ENCODE measurements at regions not wholly inside any gene's neighbourhood (a gene's known extent, or its start where the extent isn't known, plus 50 kb on each side); places are given as distances from the start of the nearest gene placed in this dataset.

DNA sequence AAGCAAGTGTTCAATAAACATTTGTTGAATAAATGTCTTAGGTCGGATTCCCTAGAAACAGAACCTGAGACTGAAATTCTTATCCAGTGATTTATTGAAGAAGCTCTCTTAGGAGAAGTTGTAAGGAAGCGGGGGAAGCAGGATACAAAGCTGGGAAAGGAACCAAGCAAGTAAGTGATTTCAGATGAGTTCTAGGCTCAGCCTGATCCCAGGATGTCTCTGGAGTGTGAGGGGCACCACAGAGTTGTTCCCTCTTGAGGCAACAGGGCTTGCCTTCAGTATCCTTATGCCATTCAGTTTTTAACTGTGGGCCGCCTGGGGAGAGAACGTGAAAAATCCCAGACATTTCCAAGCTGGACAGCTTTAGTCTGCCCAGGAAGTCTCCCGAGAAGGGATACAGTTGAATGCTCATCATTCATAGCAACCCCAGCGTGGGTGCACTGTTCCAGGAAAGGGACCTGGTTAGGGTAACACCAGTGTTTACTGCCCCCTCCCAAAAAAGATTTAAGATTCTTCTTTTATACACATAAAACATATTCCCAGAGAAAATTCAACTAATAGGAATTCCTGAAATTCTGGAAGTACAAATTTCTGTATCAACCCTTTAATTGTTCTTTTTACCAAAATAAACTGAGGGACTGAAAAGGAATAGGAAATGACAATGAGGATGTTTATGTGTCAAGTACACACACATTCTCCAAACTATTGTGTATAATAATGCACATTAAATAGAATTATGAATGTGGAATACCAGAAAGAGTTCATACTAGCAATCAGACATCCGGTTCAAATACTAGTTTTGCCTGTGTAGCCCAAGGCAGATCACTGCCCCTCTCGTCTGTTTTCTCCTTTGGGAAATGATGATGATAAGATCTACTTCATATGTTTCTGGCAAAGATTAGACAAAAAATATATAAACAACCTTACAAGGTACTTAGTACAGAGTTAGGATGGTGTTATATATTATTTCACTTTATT, 592.1 kb upstream of the CDH2 start:
- no peaks in the 10 kb centered on the region for H4K20me1 ChIP-seq
- no peak overlapping the region for H3K9ac ChIP-seq
- no peak for TF ChIP-seq Cebpa-rat (IDR thresholded peaks at IDR 0.05)
- no peaks in the 10 kb centered on the region for H3K9me3 ChIP-seq
- no peaks in the 10 kb centered on the region for H3K4me1 ChIP-seq
- no peak overlapping the region for H3K4me3 ChIP-seq
- no peak overlapping the region for H3K4me2 ChIP-seq
- H3K36me3 ChIP-seq: no peaks in the 10 kb centered on the region
- no peak overlapping the region for H3K27ac ChIP-seq
- no peaks in the 10 kb centered on the region for H3K27me3 ChIP-seq

DNA sequence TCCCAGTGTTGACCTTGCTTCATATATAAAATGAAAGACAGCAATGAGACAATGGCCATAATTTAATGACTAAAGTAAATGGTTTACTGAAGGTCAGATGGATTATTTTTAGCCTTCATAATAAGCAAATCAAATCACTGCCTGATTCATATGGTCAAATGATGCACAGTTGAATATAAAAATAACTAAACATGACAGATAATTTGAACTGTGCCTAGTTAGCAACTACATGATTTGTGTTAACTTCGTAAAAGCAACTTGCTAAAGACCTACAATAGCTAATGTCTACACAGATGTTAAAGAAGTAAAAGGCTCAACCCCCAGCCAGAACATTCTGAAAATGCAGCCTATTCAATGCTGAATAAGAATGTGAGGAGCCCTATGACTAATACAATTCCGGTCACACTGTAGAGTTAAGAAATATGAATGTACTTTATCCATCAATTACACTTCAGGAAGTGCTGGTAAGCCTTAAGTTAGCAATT, 590.8 kb upstream of the CDH2 start:
- no peaks in the 10 kb centered on the region for H4K20me1 ChIP-seq
- H3K36me3 ChIP-seq: no peaks in the 10 kb centered on the region
- no peaks in the 10 kb centered on the region for H3K27me3 ChIP-seq
- no peaks in the 10 kb centered on the region for H3K4me1 ChIP-seq
- TF ChIP-seq Cebpa-rat (IDR thresholded peaks at IDR 0.05): no peak
- no peak overlapping the region for H3K4me2 ChIP-seq
- no peaks in the 10 kb centered on the region for H3K9me3 ChIP-seq
- no peak overlapping the region for H3K9ac ChIP-seq
- no peak overlapping the region for H3K4me3 ChIP-seq
- H3K27ac ChIP-seq: no peak overlapping the region

DNA sequence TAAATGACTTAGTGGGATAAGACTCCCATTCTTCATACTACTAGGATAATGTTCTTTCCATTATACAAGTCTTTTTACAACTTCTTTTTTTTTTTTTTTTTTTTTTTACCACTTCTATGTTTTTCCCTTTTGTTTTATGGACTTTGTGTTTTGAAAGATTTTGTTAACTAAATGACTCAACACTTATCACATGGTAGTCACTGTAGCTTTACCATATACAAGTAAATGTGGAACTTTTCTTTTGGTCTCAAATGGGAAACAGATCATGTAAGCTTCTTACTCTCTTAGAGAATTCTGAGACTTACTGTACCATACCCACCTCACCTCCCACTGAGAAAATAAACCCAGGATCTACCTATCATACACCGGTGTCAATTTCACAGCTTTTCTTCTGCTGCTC, 590.3 kb upstream of the CDH2 start:
- Histone ChIP-seq H3K4me2 (no peak overlapping the region), H3K9me3 (no peaks in the 10 kb centered on the region), H3K4me1 (no peaks in the 10 kb centered on the region)

DNA sequence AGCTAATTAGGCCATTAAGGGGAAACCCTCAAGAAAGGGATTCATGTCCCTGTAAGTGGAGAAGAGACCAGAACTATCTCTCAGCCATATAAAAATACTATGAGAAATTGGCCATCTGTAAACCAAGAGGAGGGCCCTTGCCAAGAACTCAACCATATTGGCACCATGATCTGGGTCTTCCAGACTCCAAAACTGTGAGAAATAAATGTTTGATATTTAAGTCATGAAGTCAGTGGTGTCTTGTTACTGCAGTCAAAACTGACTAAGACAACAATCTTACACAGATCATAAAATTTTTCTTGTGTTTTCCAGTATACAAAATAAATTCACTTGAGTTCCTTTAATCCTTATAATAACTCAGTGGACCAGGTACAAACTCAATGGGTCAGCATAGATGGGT, 589.8 kb upstream of the CDH2 start:
- Histone ChIP-seq H3K36me3 (no peaks in the 10 kb centered on the region), H3K27me3 (no peaks in the 10 kb centered on the region), H3K4me2 (no peak overlapping the region), H3K27ac (no peak overlapping the region), H3K4me3 (no peak overlapping the region), H3K9ac (no peak overlapping the region), H4K20me1 (no peaks in the 10 kb centered on the region), H3K9me3 (no peaks in the 10 kb centered on the region), H3K4me1 (no peaks in the 10 kb centered on the region)
- TF ChIP-seq Cebpa-rat (IDR thresholded peaks at IDR 0.05): no peak

More for the DNA sequence above, 590.3 kb upstream of the CDH2 start:
- no peaks in the 10 kb centered on the region for H4K20me1 ChIP-seq
- H3K27ac ChIP-seq: no peak overlapping the region
- no peaks in the 10 kb centered on the region for H3K27me3 ChIP-seq
- H3K4me3 ChIP-seq: no peak overlapping the region
- H3K9ac ChIP-seq: no peak overlapping the region
- TF ChIP-seq Cebpa-rat (IDR thresholded peaks at IDR 0.05): no peak
- no peaks in the 10 kb centered on the region for H3K36me3 ChIP-seq

DNA sequence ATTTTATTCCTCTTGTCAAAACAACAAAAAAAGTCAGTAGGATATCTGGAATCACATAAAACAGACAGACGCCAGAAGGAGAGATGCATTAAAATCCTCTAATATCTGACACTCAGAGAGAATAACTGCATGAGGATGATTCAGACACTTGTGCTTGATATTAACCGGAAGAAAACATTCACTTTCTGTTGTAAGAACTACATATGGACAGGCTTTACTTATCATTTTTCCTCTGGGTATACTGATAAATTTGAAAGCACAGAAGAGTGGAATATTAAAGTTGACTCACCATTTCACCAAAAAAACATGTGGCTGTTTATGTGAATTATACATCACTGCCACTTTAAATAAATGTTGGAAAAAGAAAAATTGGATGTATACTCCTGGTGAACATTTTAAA, 589.1 kb upstream of the CDH2 start:
- H3K4me2 ChIP-seq: no peak overlapping the region
- no peaks in the 10 kb centered on the region for H3K9me3 ChIP-seq
- H4K20me1 ChIP-seq: no peaks in the 10 kb centered on the region
- H3K27ac ChIP-seq: no peak overlapping the region
- H3K36me3 ChIP-seq: no peaks in the 10 kb centered on the region
- H3K4me3 ChIP-seq: no peak overlapping the region
- H3K27me3 ChIP-seq: no peaks in the 10 kb centered on the region
- H3K9ac ChIP-seq: no peak overlapping the region
- no peak for TF ChIP-seq Cebpa-rat (IDR thresholded peaks at IDR 0.05)
- H3K4me1 ChIP-seq: no peaks in the 10 kb centered on the region

DNA sequence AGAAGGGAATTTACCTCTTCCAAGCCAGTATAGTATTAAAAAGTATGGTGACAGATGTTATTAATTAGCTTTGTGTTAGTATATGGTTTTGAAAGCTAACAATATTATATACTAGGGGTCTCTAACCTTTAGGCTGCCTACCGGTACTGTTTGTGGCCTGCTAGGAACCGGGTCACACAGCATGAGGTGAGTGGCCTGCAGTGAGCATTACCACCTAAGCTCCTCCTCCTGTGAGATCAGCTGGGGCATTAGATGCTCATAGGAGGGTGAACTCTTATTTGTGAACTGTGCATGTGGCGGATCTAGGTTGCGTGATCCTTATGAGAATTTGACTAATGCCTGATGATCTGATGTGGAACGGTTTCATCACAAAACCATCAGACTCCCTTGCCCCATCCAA, 583.4 kb upstream of the CDH2 start:
- no peak for TF ChIP-seq Cebpa-rat (IDR thresholded peaks at IDR 0.05)
- Histone ChIP-seq H3K4me1 (no peaks in the 10 kb centered on the region), H3K27me3 (no peaks in the 10 kb centered on the region), H3K9ac (no peak overlapping the region), H3K9me3 (no peaks in the 10 kb centered on the region), H3K4me2 (no peak overlapping the region), H3K4me3 (no peak overlapping the region), H4K20me1 (no peaks in the 10 kb centered on the region), H3K27ac (no peak overlapping the region), H3K36me3 (no peaks in the 10 kb centered on the region)

DNA sequence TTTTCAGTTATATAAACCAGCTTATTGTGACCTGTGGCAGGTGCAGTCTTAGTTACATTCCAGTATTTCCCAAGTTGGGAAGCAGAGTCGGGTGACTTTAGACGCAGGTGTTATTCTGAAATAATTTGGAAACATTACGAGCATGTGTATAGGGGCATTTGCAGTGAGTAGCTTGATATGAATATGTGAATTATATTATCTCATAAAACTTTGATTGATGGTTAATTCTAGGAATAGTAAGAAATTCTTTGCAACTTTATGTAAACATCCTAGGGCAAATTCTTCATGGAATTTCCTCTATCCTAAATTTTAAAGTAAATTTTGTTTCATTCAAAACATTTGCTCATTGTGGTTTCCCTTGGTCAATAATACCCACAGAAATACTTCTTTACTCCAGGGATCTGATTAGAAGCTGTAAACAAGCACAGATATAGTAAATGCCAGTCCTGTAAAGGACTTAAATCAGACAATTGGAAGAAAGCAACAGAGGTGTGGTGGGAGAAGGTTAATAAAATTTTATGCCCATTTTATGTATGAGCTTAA, 580.6 kb upstream of the CDH2 start:
- H3K9ac ChIP-seq: no peak overlapping the region
- H3K4me2 ChIP-seq: no peak overlapping the region
- no peaks in the 10 kb centered on the region for H4K20me1 ChIP-seq
- no peaks in the 10 kb centered on the region for H3K9me3 ChIP-seq
- H3K4me1 ChIP-seq: no peaks in the 10 kb centered on the region
- H3K4me3 ChIP-seq: no peak overlapping the region
- H3K36me3 ChIP-seq: no peaks in the 10 kb centered on the region
- TF ChIP-seq Cebpa-rat (IDR thresholded peaks at IDR 0.05): no peak
- H3K27ac ChIP-seq: no peak overlapping the region
- H3K27me3 ChIP-seq: no peaks in the 10 kb centered on the region

DNA sequence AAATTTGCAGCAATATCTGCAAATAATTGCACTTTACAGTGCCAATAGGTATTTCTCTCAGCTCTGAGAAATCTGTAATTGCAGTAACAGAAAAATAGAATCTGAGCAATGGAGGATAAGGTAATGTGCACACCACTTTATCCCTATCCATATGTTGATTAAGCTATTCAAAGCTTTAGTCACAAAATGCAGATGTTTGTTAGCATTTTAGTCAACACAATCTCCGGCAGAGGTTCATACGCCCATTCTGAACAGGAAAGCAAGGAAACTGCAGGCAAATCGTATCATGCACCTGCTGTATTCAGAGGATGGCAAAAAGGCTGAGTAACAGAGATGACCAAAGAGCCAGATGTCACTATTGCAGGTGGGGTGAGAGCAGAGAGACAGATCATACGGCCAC, 566.2 kb upstream of the CDH2 start:
- no peak overlapping the region for H3K4me2 ChIP-seq
- no peaks in the 10 kb centered on the region for H3K9me3 ChIP-seq
- no peak overlapping the region for H3K4me3 ChIP-seq
- no peaks in the 10 kb centered on the region for H3K27me3 ChIP-seq
- TF ChIP-seq Cebpa-rat (IDR thresholded peaks at IDR 0.05): no peak
- H3K9ac ChIP-seq: no peak overlapping the region
- H3K27ac ChIP-seq: no peak overlapping the region
- no peaks in the 10 kb centered on the region for H4K20me1 ChIP-seq
- no peaks in the 10 kb centered on the region for H3K4me1 ChIP-seq
- H3K36me3 ChIP-seq: no peaks in the 10 kb centered on the region

DNA sequence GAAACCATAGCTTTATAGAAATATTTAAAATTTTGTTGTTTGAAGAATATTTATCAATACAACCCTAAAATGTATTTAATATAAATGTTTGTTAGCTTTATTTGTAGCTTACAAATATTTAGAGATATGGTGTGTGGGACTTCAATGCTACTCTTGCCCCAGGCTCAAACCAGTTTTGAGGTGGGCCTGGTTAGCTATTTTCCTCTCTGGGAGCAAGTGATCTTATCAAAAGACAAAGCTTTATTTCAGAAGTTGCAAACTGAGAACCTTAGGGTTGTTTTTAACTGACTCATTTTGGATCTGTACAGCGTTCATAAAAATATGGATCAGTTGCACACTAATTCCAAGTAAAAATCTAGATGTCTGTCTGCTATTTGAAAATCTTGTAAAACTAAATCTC, 563.6 kb upstream of the CDH2 start:
- H3K4me2 ChIP-seq: no peak overlapping the region
- no peak for TF ChIP-seq Cebpa-rat (IDR thresholded peaks at IDR 0.05)
- no peaks in the 10 kb centered on the region for H3K27me3 ChIP-seq
- H3K9ac ChIP-seq: no peak overlapping the region
- H3K9me3 ChIP-seq: no peaks in the 10 kb centered on the region
- no peak overlapping the region for H3K27ac ChIP-seq
- H3K36me3 ChIP-seq: no peaks in the 10 kb centered on the region
- no peaks in the 10 kb centered on the region for H3K4me1 ChIP-seq
- no peak overlapping the region for H3K4me3 ChIP-seq
- no peaks in the 10 kb centered on the region for H4K20me1 ChIP-seq

DNA sequence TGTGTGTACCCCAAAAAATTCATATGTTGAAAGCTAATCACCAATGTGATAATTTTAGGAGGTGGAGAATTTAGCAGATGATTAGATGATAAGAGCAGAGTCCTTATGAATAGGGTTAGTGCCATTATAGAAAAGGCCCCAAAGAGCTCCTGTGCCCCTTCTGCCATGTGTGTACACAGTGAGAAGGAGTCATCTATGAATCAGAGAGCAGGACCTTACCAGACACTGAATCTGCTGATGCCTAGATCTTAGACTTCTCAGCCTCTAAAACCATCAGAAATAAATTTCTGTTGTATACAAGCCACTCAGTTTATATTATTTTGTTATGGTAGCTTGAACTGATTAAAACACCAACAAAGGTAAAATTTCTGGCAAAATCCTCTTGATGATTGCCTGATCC, 560.0 kb upstream of the CDH2 start:
- no peak for TF ChIP-seq Cebpa-rat (IDR thresholded peaks at IDR 0.05)
- Histone ChIP-seq H3K9me3 (no peaks in the 10 kb centered on the region), H3K4me3 (no peak overlapping the region), H3K36me3 (no peaks in the 10 kb centered on the region), H4K20me1 (no peaks in the 10 kb centered on the region), H3K9ac (no peak overlapping the region), H3K27ac (no peak overlapping the region), H3K4me2 (no peak overlapping the region), H3K4me1 (no peaks in the 10 kb centered on the region), H3K27me3 (no peaks in the 10 kb centered on the region)
